T-cell (primary cell): ENCODE measurements at regions not wholly inside any gene's neighbourhood (a gene's known extent, or its start where the extent isn't known, plus 50 kb on each side); places are given as distances from the start of the nearest gene placed in this dataset.

Experiments used
- ATAC-seq, 4 experiments: fragments of 200-7000 bp in 3 of 4; fragments of 150-1000 bp in 1 of 4; cut with Tn5 transposase; replicated peaks in 1 of 4; 1 replicate in 3 of 4; 2 replicates in 1 of 4; pipeline ENCODE4 v1.10.0; 2021; ENCODE audit warnings: moderate library complexity in 3 of 4, mild to moderate bottlenecking in 2 of 4, moderate number of reproducible peaks in 1 of 4
- CTCF ChIA-PET, 2 donors: fragments of 300-600 bp; sonication (Branson Sonifier 250); formaldehyde crosslinking; loops; one replicate each; lab custom pipeline; 2022; ENCODE audit warnings: antibody characterized with exemption in 2 of 2; lab: Charles Lee
- POLR2A ChIA-PET, 2 donors: fragments of 300-600 bp; sonication (Branson Sonifier 250); formaldehyde crosslinking; loops; one replicate each; lab custom pipeline; 2022; ENCODE audit warnings: antibody characterized with exemption in 2 of 2; lab: Charles Lee
- DNase-seq, 35 experiments: peaks; one replicate each; pipeline versions ENCODE4 v3.0.0 to v3.0.0-alpha.2; 2013 to 2023
- H3K27ac ChIP-seq: one replicate; pipeline ENCODE4 v1.5.1; 2013; ENCODE audit warnings: low read length
- H3K27me3 ChIP-seq, 2 experiments: replicated peaks in 1 of 2; 1 replicate in 1 of 2; 2 replicates in 1 of 2; pipeline versions ENCODE4 v1.6.1 to v1.7.0; 2013; ENCODE audit warnings: low read length in 1 of 2, mixed read lengths in 1 of 2; ENCODE audit not compliant: control insufficient read depth in 2 of 2, insufficient read depth in 2 of 2; ENCODE audit errors: extremely low read depth in 1 of 2
- H3K36me3 ChIP-seq, 2 donors: 1 replicate in 1 of 2; 2 replicates in 1 of 2; pipeline versions ENCODE4 v1.6.1 to v1.7.0; 2013; ENCODE audit warnings: low read length in 1 of 2; ENCODE audit not compliant: control insufficient read depth in 2 of 2, insufficient read depth in 1 of 2; ENCODE audit errors: extremely low read depth in 1 of 2
- H3K4me1 ChIP-seq, 2 experiments: 1 replicate in 1 of 2; 2 replicates in 1 of 2; pipeline versions ENCODE4 v1.6.1 to v1.7.0; 2013; ENCODE audit warnings: low read length in 2 of 2, mixed read lengths in 1 of 2; ENCODE audit not compliant: insufficient read depth in 2 of 2, control insufficient read depth in 1 of 2; ENCODE audit errors: extremely low read depth in 1 of 2
- H3K4me3 ChIP-seq, 2 donors: 1 replicate in 1 of 2; 2 replicates in 1 of 2; pipeline versions ENCODE4 v1.5.1 to v1.7.0; 2013; ENCODE audit warnings: mild to moderate bottlenecking in 2 of 2, low read length in 1 of 2, moderate library complexity in 1 of 2; ENCODE audit not compliant: control insufficient read depth in 1 of 2; ENCODE audit errors: extremely low read depth in 1 of 2
- H3K9me3 ChIP-seq: 2 replicates; pipeline ENCODE4 v1.7.0; 2013
- H3K27ac Mint-ChIP-seq, 2 donors: one replicate each; pipeline ENCODE4 v1.8.0; 2020 to 2021; ENCODE audit warnings: mild to moderate bottlenecking in 2 of 2, mixed read lengths in 2 of 2
- H3K27me3 Mint-ChIP-seq, 2 donors: one replicate each; pipeline ENCODE4 v1.8.0; 2021 to 2022; ENCODE audit warnings: mixed read lengths in 2 of 2
- H3K36me3 Mint-ChIP-seq: one replicate; pipeline ENCODE4 v1.8.0; 2021; ENCODE audit warnings: mixed read lengths
- H3K4me1 Mint-ChIP-seq, 3 donors: one replicate each; pipeline ENCODE4 v1.8.0; 2020 to 2022; ENCODE audit warnings: mixed read lengths in 3 of 3, mild to moderate bottlenecking in 1 of 3
- H3K4me3 Mint-ChIP-seq, 3 donors: one replicate each; pipeline ENCODE4 v1.8.0; 2020 to 2022; ENCODE audit warnings: mild to moderate bottlenecking in 3 of 3, mixed read lengths in 3 of 3, moderate library complexity in 3 of 3
- H3K9me3 Mint-ChIP-seq, 3 donors: one replicate each; pipeline ENCODE4 v1.8.0; 2020 to 2022; ENCODE audit warnings: mixed read lengths in 3 of 3
- WGBS: methylation state at CpG from one replicate; pipeline ENCODE4 v1.1.5; 2013; ENCODE audit warnings: missing lambda C conversion rate; ENCODE audit not compliant: insufficient coverage; 5-methylcytosine and 5-hydroxymethylcytosine counted together

- no peaks in the 10 kb centered on the region for H3K27me3 ChIP-seq
- Mint-ChIP-seq H3K4me1 (no peaks in the 10 kb centered on the region), H3K36me3 (peaks cover 20% of the 10 kb centered on the region), H3K27ac (no peak overlapping the region), H3K4me3 (no peak overlapping the region), H3K9me3 (peaks cover 0 to 2% (median 0%) of the 10 kb centered on the region in 3 donors), H3K27me3 (no peaks in the 10 kb centered on the region)
- no peak for ATAC-seq
- WGBS, result 100% methylated on average over 1 of the region's 10 CpGs
- no peaks in the 10 kb centered on the region for H3K36me3 ChIP-seq
- H3K27ac ChIP-seq, result no peak overlapping the region
- ChIA-PET POLR2A (no interaction called here), CTCF (interaction anchor here in 1 of 2 donors (0.7 kb wide), 1 partner anchor 256 kb away, joined by 4 read pairs; no protein-coding TSS in a partner anchor)
- no peak for DNase-seq
- no peak overlapping the region for H3K4me3 ChIP-seq
- H3K4me1 ChIP-seq, result no peaks in the 10 kb centered on the region
- H3K9me3 ChIP-seq, result no peaks in the 10 kb centered on the region
These were observed 50.6 kb upstream of the ZC3HAV1 start for GRCh38 chr7:139159900-139160675.

- no peak overlapping the region for H3K4me3 ChIP-seq
- ATAC-seq (no peak), DNase-seq (no peak)
- no peak overlapping the region for H3K27ac Mint-ChIP-seq
- no peaks in the 10 kb centered on the region for H3K36me3 ChIP-seq
- no peak overlapping the region for H3K27ac ChIP-seq
- no peaks in the 10 kb centered on the region for H3K9me3 ChIP-seq
- H3K4me1 ChIP-seq, result no peaks in the 10 kb centered on the region
- H3K36me3 Mint-ChIP-seq, result peaks cover 11% of the 10 kb centered on the region
- POLR2A ChIA-PET, result interaction anchor here in 1 of 2 donors (0.6 to 0.8 kb wide), 3 partner anchors 25 to 1113 kb away, joined by 3 read pairs; no protein-coding TSS in a partner anchor
- no peaks in the 10 kb centered on the region for H3K9me3 Mint-ChIP-seq
- no peaks in the 10 kb centered on the region for H3K27me3 ChIP-seq
- no peaks in the 10 kb centered on the region for H3K4me1 Mint-ChIP-seq
- CTCF ChIA-PET, result interaction anchor here in 1 of 2 donors (0.5 to 0.6 kb wide), 2 partner anchors 17 to 151 kb away, joined by 3 to 5 read pairs; no protein-coding TSS in a partner anchor
- no peak overlapping the region for H3K4me3 Mint-ChIP-seq
- WGBS, result no CpG with 5 or more reads among the region's 3 CpGs
- no peaks in the 10 kb centered on the region for H3K27me3 Mint-ChIP-seq
These were observed 59.0 kb upstream of the ZC3HAV1 start for GRCh38 chr7:139168479-139168878.

- Mint-ChIP-seq H3K4me3 (no peak overlapping the region), H3K27ac (no peak overlapping the region), H3K36me3 (peaks cover 11% of the 10 kb centered on the region), H3K27me3 (no peaks in the 10 kb centered on the region), H3K9me3 (no peaks in the 10 kb centered on the region), H3K4me1 (no peaks in the 10 kb centered on the region)
- CTCF ChIA-PET, result interaction anchor here in 1 of 2 donors (0.6 kb wide), 1 partner anchor 302 kb away, joined by 3 read pairs; no protein-coding TSS in a partner anchor
- Histone ChIP-seq H3K27ac (no peak overlapping the region), H3K36me3 (no peaks in the 10 kb centered on the region), H3K27me3 (no peaks in the 10 kb centered on the region), H3K9me3 (no peaks in the 10 kb centered on the region), H3K4me3 (no peak overlapping the region), H3K4me1 (no peaks in the 10 kb centered on the region)
- ATAC-seq, result no peak
- no CpG with 5 or more reads among the region's 2 CpGs for WGBS
- POLR2A ChIA-PET, result no interaction called here
- no peak for DNase-seq
These were observed 60.3 kb upstream of the ZC3HAV1 start for GRCh38 chr7:139169816-139170215.

GRCh38 chr7:139172775-139173174, 58.3 kb upstream of the UBN2 start:
- DNase-seq, result no peak
- H3K9me3 Mint-ChIP-seq, result no peaks in the 10 kb centered on the region
- H3K27ac Mint-ChIP-seq, result no peak overlapping the region
- Histone ChIP-seq H3K9me3 (no peaks in the 10 kb centered on the region), H3K27ac (no peak overlapping the region), H3K4me1 (no peaks in the 10 kb centered on the region), H3K4me3 (no peak overlapping the region), H3K36me3 (no peaks in the 10 kb centered on the region), H3K27me3 (no peaks in the 10 kb centered on the region)
- CTCF ChIA-PET, result no interaction called here
- H3K36me3 Mint-ChIP-seq, result peaks cover 11% of the 10 kb centered on the region
- no peaks in the 10 kb centered on the region for H3K27me3 Mint-ChIP-seq
- WGBS, result 85% methylated on average over 4 of the region's 7 CpGs
- H3K4me3 Mint-ChIP-seq, result no peak overlapping the region
- no peaks in the 10 kb centered on the region for H3K4me1 Mint-ChIP-seq
- POLR2A ChIA-PET, result no interaction called here
- ATAC-seq, result no peak

- ChIA-PET CTCF (no interaction called here), POLR2A (interaction anchor here in 1 of 2 donors (0.6 kb wide), 1 partner anchor 73 kb away, joined by 6 read pairs; no protein-coding TSS in a partner anchor)
- Mint-ChIP-seq H3K4me1 (no peaks in the 10 kb centered on the region), H3K27me3 (no peaks in the 10 kb centered on the region), H3K27ac (no peak overlapping the region), H3K9me3 (no peaks in the 10 kb centered on the region), H3K4me3 (no peak overlapping the region), H3K36me3 (peaks cover 13% of the 10 kb centered on the region)
- Histone ChIP-seq H3K27me3 (no peaks in the 10 kb centered on the region), H3K27ac (no peak overlapping the region), H3K4me3 (no peak overlapping the region), H3K36me3 (peaks cover 0 to 2% of the 10 kb centered on the region in 2 donors), H3K9me3 (no peaks in the 10 kb centered on the region), H3K4me1 (no peaks in the 10 kb centered on the region)
- no peak for ATAC-seq
- DNase-seq, result no peak
- WGBS, result 100% methylated on average over 1 of the region's 3 CpGs
These were observed 53.3 kb upstream of the UBN2 start for GRCh38 chr7:139177696-139178095.

- Histone ChIP-seq H3K36me3 (peaks cover 0 to 2% of the 10 kb centered on the region in 2 donors), H3K4me1 (no peaks in the 10 kb centered on the region), H3K27ac (no peak overlapping the region), H3K27me3 (no peaks in the 10 kb centered on the region), H3K9me3 (no peaks in the 10 kb centered on the region), H3K4me3 (no peak overlapping the region)
- H3K4me1 Mint-ChIP-seq, result no peaks in the 10 kb centered on the region
- no peak overlapping the region for H3K27ac Mint-ChIP-seq
- no peaks in the 10 kb centered on the region for H3K9me3 Mint-ChIP-seq
- ChIA-PET CTCF (no interaction called here), POLR2A (interaction anchor here in 1 of 2 donors (0.5 kb wide), 1 partner anchor 1152 kb away, joined by 3 read pairs; no protein-coding TSS in a partner anchor)
- no peak for ATAC-seq
- WGBS, result no CpG with 5 or more reads among the region's 5 CpGs
- no peaks in the 10 kb centered on the region for H3K27me3 Mint-ChIP-seq
- DNase-seq, result no peak
- no peak overlapping the region for H3K4me3 Mint-ChIP-seq
- peaks cover 17% of the 10 kb centered on the region for H3K36me3 Mint-ChIP-seq
These were observed 50.2 kb upstream of the UBN2 start for GRCh38 chr7:139180700-139181311.
